ENCODE measurements at regions not wholly inside any gene's neighbourhood (a gene's known extent, or its start where the extent isn't known, plus 50 kb on each side); places are given as distances from the start of the nearest gene placed in this dataset.

GRCh38 chr20:58097943-58098342 lies 130.5 kb downstream of the ANKRD60 start:
- TF ChIP-seq EZH2 (IDR thresholded peaks at IDR 0.05; ENCODE audit: low read depth, unreplicated experiment) (no peak), CTCF (conservative IDR thresholded peaks at IDR 0.05; ENCODE audit: low read depth in 2 of 2) (no peak), POLR2AphosphoS5 (IDR thresholded peaks at IDR 0.05; ENCODE audit: low read depth) (no peak), EZH2phosphoT487 (IDR thresholded peaks at IDR 0.05; ENCODE audit: unreplicated experiment) (no peak), ZNF114 (CRISPR knock-in tag; IDR thresholded peaks at IDR 0.05) (no peak)
